Stimulated activated effector memory CD8-positive, alpha-beta T cell treated with anti-CD3 and anti-CD28 coated beads, Interleukin-12 subunit alpha, Interleukin-12 subunit beta, amount 100 ng/mL, for 72 hours (primary cell): ENCODE measurements at regions not wholly inside any gene's neighbourhood (a gene's known extent, or its start where the extent isn't known, plus 50 kb on each side); places are given as distances from the start of the nearest gene placed in this dataset.
A peak's percentile ranks its signal among the peaks of the same experiment; 100 is the strongest.

Source experiments
- ATAC-seq: fragments of 150-1000 bp; cut with Tn5 transposase; 2 replicates; pipeline ENCODE4 v1.10.0; 2021
- DNase-seq, 2 donors: peaks; one replicate each; pipeline ENCODE4 v3.0.0; 2021 to 2022; ENCODE audit warnings: low spot score in 2 of 2
- H3K27ac Mint-ChIP-seq: one replicate; pipeline ENCODE4 v1.8.0; 2022; ENCODE audit warnings: mild to moderate bottlenecking, mixed read lengths
- H3K36me3 Mint-ChIP-seq: one replicate; pipeline ENCODE4 v1.8.0; 2022; ENCODE audit warnings: mild to moderate bottlenecking, mixed read lengths
- H3K4me1 Mint-ChIP-seq: one replicate; pipeline ENCODE4 v1.8.0; 2022; ENCODE audit warnings: mixed read lengths
- H3K4me3 Mint-ChIP-seq: one replicate; pipeline ENCODE4 v1.8.0; 2022; ENCODE audit warnings: mild to moderate bottlenecking, mixed read lengths
- H3K9me3 Mint-ChIP-seq: one replicate; pipeline ENCODE4 v1.8.0; 2022; ENCODE audit warnings: mixed read lengths

DNA sequence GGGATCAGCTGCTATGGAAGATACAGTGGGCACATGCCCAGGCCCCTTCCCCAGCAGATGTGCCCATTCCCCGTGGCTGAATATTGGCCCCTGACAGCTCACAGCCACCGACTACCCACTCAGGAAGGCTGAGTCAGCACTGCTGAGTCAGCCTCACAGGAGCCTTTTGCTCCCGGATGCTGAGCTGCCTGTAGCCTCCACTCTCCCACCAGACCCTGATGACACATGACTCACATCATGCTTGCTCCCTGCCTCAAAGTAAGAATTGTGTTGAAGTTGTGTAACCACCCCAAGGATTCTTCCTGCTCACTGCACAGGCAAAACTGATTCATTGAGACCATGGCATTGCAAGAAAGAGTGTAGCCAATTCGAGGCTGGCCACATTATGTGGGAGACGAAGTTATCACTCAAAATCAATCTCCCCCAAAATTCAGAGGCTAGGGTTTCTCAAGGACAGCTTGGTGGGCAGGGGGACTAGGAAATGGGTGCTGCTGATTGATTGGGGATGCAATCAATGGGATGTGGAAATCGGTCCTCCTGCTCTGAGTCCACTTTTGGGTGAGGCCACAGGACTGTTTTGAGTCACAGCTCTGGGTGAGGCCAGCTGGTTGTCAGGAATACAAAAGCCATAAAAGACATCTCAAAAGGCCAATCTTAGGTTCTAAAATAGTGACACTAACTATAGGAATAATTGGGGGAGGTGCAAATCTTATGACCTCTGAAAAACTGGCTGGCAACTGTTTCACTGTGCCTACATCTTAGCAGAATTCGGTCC is 556.6 kb upstream of the CDH4 start:
- no peak overlapping the region for H3K4me3 Mint-ChIP-seq
- peak; percentile 82 for ATAC-seq
- no peaks in the 10 kb centered on the region for H3K36me3 Mint-ChIP-seq
- H3K27ac Mint-ChIP-seq: no peak overlapping the region
- no peak for DNase-seq
- H3K9me3 Mint-ChIP-seq: no peaks in the 10 kb centered on the region
- H3K4me1 Mint-ChIP-seq: no peaks in the 10 kb centered on the region

DNA sequence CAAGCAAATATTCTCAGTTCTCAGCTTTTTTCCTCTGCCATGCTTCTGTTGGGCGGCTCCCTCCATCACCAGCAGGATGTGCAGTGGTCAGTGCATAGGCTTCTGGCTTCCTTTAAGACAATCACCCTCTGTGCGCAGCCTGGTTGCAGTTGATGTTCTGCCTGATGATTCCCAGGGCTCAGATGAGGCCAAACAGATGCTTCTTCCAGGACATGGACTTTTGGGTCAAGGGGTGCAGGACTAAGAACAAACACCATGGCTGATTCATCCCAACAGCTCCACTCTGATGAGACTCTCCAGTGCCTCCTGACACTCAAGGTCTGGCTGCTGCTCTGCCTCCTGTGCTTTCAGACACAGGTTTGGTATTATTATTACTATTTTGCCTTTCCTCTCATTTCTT is 554.8 kb upstream of the CDH4 start:
- H3K4me3 Mint-ChIP-seq: no peak overlapping the region
- no peaks in the 10 kb centered on the region for H3K4me1 Mint-ChIP-seq
- ATAC-seq (no peak), DNase-seq (no peak)
- no peaks in the 10 kb centered on the region for H3K36me3 Mint-ChIP-seq
- no peaks in the 10 kb centered on the region for H3K9me3 Mint-ChIP-seq
- no peak overlapping the region for H3K27ac Mint-ChIP-seq

DNA sequence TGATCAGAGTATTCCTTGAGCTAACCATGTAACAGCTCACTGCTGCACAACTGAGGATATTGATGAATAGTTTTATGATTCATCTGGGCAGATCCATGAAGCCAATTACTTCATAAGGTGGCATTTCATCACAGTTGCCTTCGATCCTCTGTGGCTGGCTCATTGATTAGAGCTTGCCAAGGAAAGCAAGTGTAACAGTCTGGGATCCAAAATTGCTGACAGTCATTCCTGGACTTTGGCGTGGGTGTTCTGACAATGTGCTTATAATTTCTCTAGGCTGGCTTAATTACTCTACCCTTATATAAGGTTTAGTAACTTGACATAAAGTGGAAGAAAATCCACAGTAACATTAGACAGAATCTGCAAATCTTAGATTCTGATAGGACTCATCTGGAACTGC is 551.3 kb upstream of the CDH4 start:
- no peak for DNase-seq
- no peaks in the 10 kb centered on the region for H3K36me3 Mint-ChIP-seq
- H3K9me3 Mint-ChIP-seq: no peaks in the 10 kb centered on the region

DNA sequence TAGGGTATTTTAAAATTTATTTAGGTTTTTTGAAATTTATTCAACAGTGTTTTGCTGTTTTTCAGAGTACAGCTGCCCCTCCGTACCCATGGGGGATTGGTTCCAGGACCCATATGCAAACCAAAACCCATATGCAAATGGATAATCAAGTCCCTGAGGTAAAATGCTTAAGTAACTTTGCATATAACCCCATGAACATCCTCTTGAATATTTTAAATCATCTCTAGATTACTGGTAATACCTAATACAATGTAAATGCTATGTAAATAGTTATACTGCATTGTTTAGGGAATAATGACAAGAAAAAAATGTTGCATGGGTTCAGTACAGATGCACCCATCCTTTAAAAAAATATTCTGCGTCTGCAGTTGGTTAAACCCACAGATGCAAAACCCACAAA is 547.9 kb upstream of the CDH4 start:
- H3K36me3 Mint-ChIP-seq: no peaks in the 10 kb centered on the region
- no peaks in the 10 kb centered on the region for H3K9me3 Mint-ChIP-seq
- DNase-seq (no peak), ATAC-seq (no peak)
- H3K4me1 Mint-ChIP-seq: no peaks in the 10 kb centered on the region
- H3K27ac Mint-ChIP-seq: no peak overlapping the region
- no peak overlapping the region for H3K4me3 Mint-ChIP-seq

More for the DNA sequence above, 551.3 kb upstream of the CDH4 start:
- ATAC-seq: no peak
- H3K4me1 Mint-ChIP-seq: no peaks in the 10 kb centered on the region
- H3K4me3 Mint-ChIP-seq: no peak overlapping the region
- no peak overlapping the region for H3K27ac Mint-ChIP-seq

DNA sequence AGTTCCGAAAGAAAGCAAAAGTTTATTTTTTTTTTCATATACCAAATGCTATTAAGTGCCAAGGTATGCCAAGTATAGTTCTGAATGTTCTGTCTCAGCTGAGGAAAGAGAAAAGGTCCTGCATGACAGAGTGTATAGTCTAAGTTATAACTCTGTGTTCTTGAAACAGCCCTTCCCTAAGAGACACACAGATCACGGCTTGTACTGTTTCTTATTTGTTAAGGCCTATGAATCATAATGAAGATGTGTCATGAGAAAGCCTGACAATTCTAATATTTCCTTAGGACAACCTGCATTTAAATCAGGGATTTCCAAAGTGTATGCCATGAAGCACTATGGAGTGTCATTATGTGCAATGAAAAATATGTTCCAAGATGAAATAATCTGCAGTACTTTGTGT is 538.7 kb upstream of the CDH4 start:
- DNase-seq (no peak), ATAC-seq (no peak)
- no peak overlapping the region for H3K27ac Mint-ChIP-seq
- no peaks in the 10 kb centered on the region for H3K9me3 Mint-ChIP-seq
- no peaks in the 10 kb centered on the region for H3K4me1 Mint-ChIP-seq
- no peaks in the 10 kb centered on the region for H3K36me3 Mint-ChIP-seq
- H3K4me3 Mint-ChIP-seq: no peak overlapping the region

DNA sequence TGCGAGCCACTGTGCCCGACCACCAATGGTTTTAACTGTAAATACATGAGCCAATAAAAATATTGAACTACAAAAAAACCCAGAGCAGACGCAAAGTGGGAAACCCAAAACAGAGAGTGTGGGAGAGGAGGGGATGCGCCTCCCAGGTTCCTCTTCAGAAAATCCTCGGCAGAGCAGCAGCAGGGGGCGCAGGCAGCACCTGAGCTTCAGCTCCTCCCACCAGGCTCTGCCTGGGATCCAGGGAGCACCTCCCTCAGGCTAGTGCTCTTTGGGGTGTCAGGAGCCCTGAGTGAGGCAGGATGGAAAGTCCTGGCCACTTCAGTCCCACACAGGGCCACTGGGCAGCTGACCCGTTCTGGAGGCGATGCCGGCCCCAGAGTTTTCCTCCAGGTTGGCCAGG is 536.9 kb upstream of the CDH4 start:
- Mint-ChIP-seq H3K27ac (no peak overlapping the region), H3K9me3 (no peaks in the 10 kb centered on the region), H3K4me1 (no peaks in the 10 kb centered on the region), H3K4me3 (no peak overlapping the region), H3K36me3 (no peaks in the 10 kb centered on the region)
- DNase-seq (no peak), ATAC-seq (no peak)

DNA sequence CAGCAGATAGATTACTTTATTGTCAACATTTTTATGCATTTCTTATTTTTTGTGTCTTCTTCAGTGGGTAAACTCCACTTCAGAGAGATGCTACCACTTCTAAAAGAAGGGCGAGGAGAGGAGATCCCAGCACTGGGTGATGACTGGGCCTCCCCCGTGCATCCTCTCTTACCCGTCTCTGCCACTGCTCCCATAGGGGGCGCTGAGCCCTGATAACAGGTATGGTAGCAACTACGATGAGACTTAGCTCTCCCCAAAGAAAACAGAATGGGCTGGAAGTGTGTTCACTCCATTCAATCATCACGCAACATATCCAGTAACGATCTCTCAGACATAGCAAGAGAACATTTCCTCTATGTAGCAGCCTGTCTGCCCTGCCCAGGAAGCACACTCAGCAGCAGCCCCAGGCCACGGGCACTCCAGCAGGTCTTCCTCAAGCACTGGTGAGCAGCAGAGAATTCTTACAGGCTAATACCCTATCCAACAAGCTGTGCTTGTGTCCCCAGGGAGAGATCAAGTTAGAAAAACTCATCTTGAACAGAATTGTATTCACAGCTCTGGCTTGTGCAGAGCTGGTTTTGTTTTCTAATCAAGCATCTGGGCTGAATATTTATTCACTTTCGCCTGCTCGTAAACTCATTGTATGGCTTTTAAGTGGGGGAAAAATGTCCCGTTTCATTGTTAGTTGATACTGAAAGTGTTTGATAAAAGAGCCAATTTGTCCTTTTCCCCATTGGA is 533.1 kb upstream of the CDH4 start:
- Mint-ChIP-seq H3K4me3 (no peak overlapping the region), H3K27ac (no peak overlapping the region), H3K4me1 (no peaks in the 10 kb centered on the region), H3K36me3 (no peaks in the 10 kb centered on the region), H3K9me3 (no peaks in the 10 kb centered on the region)
- ATAC-seq (no peak), DNase-seq (no peak)

DNA sequence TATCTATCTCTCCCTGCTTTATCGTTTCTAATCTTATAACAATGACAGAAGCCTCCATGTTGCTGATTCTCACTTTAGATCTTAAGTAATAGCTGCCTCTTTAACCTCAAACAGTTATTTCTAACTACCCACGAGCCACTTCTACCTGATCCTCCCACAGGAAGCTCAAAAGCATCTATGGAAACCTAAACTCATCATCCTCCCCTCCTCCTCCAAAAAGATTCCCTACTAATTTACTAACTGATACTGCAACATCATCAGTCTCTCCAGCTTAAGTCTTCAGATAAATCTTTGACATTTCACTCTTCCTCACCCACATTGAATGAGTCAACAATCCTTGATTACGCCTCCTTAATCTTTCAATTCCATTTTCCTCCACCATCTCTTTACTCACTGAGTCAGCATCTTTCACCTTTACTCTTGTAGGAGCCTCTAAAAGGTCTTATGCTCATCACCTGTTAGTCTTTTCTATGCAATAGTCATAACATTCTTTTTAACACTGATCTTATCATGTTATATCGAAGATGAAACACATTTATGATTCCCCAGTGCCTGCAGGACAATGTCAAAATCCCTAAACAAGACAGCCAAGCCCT is 526.7 kb upstream of the CDH4 start:
- ATAC-seq (no peak), DNase-seq (no peak)
- H3K4me1 Mint-ChIP-seq: no peaks in the 10 kb centered on the region
- no peak overlapping the region for H3K27ac Mint-ChIP-seq
- no peaks in the 10 kb centered on the region for H3K36me3 Mint-ChIP-seq
- no peak overlapping the region for H3K4me3 Mint-ChIP-seq
- H3K9me3 Mint-ChIP-seq: peaks cover 7% of the 10 kb centered on the region

DNA sequence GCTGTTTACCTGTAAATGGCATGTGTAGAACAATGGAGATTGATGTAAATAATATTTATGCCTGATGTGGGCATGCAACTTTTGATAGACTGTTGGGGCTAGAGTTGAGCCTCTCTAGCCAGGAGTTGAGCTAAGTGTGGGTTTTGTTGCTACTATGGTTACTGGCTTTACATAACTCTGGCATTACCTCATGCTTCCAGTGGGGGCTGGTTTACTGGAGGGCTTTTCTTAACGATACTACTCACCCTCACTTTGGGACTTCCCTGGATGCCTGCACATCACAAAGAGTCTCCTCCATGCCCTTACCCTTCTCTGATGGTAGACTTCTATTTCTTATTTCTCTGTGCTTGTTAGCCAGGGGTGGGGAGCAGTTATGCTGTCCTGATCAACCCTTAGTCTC is 524.6 kb upstream of the CDH4 start:
- no peaks in the 10 kb centered on the region for H3K36me3 Mint-ChIP-seq
- H3K4me1 Mint-ChIP-seq: no peaks in the 10 kb centered on the region
- DNase-seq (no peak), ATAC-seq (no peak)
- H3K27ac Mint-ChIP-seq: no peak overlapping the region
- no peak overlapping the region for H3K4me3 Mint-ChIP-seq
- H3K9me3 Mint-ChIP-seq: peaks cover 7% of the 10 kb centered on the region

DNA sequence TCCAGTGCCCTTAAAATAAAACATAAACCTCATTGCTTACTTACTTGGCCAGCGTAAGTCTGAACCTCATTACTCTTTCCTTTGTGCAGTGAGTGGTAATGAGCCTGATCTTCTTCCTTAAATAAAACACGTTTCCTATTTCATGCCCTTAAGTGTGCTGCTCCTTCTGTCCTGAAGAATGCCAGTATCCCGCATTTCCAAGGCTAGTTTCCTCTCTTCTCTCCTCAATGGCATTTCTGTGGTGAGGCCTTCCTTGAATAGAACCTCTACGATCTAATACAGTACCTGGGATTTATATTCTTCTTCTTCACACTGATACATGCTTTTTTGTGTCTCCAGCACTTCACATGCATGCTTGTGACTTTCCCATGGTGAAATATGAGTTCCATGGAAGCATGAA is 523.4 kb upstream of the CDH4 start:
- Mint-ChIP-seq H3K27ac (no peak overlapping the region), H3K36me3 (no peaks in the 10 kb centered on the region), H3K4me1 (no peaks in the 10 kb centered on the region), H3K9me3 (peaks cover 7% of the 10 kb centered on the region), H3K4me3 (no peak overlapping the region)
- ATAC-seq (no peak), DNase-seq (no peak)

DNA sequence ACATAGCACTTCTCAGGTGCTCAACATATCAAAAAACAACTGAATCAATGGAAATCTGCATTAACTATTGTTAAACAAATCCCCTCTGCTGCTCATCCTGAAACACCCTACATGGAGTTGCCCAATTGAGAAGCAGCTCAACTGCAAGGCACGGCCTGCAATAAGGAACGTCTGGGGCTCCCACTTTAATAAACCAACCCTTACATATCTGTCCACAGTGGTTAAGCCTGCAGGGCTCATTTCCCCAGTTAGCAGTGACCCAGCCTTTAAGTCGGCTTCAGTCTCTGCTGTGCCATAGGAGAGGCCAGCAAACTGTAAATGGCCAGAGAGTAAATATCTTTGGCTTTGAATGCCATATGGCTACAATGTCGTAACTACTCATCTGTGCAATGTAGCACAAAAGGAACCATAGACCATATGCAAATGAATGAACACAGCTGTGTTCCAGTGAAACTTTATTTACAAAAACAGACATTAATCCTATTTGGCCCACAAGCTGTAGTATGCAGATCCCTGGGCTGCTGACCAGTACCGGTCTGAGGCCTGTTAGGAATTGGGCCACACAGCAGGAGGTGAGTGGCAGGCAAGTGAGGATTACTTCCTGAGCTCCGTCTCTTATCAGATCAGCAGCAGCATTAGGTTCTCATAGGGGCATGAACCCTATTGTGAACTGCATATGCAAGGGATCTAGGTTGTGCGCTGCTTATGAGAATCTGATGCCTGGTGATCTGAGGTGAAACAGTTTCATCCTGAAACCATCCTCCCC is 522.7 kb upstream of the CDH4 start:
- ATAC-seq (no peak), DNase-seq (no peak)
- H3K4me3 Mint-ChIP-seq: no peak overlapping the region
- H3K9me3 Mint-ChIP-seq: peaks cover 7% of the 10 kb centered on the region
- no peaks in the 10 kb centered on the region for H3K4me1 Mint-ChIP-seq
- no peaks in the 10 kb centered on the region for H3K36me3 Mint-ChIP-seq
- no peak overlapping the region for H3K27ac Mint-ChIP-seq

DNA sequence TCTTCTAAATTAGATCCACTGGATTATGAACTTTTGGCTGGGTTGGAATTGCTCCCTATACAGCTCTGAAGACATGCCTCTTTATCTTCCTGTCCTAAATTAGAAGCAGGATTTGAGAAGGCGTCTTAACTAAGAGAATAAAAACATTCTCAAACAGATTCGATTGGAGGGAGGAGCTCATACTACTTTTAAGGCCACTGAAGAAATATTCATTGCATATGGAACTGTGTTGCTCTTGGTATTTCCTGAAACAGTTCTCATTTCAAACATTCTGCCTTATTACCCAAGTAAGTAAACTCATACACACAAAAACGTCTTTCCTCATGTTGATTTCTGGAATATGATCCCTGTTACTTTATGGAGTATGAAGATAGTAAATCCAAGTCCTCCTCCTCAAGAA is 519.7 kb upstream of the CDH4 start:
- no peaks in the 10 kb centered on the region for H3K4me1 Mint-ChIP-seq
- H3K9me3 Mint-ChIP-seq: peaks cover 4% of the 10 kb centered on the region
- no peak for DNase-seq
- no peak overlapping the region for H3K4me3 Mint-ChIP-seq
- H3K36me3 Mint-ChIP-seq: no peaks in the 10 kb centered on the region
- H3K27ac Mint-ChIP-seq: no peak overlapping the region
- no peak for ATAC-seq

DNA sequence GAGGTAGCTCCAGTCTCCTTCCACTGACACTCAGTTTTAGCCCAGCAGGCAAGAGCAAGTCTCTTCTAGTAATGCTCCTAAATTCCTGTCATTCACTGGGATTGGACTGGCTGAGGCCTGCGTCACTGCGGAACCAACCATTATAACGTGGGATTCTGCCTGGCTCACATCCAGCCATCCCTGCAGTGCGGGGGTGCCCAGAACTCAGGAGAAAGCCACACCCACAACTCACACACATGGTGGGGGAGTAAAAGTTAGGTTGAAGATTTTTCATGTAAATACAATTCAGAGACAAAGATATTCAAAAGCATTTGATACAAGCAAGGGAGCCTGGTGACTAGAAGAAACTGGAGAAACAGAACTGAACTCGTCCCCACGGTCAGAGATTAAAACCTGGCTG is 504.0 kb upstream of the CDH4 start:
- no peak overlapping the region for H3K4me3 Mint-ChIP-seq

DNA sequence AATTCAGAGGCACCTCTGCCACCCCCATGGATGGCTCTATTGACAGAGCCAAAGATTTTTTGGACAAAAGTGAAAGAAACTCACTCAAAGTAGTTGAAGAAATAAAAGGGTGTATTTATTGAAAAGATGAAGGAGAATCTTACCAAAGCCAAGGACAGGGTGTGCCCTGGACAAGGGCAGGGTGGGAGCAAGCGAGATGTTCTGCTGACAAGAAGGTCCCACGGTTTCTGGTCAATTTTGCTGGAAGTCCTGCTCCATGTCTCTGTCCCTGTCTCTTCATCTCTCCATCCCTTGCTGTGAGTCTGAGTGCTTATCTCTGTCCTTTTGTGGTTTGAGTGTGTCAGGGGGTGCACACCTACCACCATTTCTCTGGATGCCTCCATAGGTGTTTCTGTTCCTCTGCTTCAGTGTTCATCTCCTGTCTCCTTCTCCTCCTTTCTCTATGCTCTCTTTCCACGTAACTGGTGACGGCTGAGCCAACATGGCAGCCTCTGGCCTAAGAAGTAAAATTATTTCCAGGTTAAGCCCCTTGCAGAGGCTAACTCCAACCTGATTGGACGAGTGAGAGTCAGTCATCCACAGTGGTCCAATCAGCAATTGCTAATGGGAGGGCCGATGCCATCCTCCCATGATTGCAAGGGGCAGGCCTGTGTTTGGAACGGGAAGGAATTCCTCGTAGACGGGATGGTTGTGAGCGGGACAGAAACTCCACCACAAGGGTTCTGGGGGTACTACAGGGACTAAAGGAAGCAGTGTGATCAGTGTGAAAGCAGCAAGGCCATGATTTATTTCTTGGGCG is 502.1 kb upstream of the CDH4 start:
- DNase-seq (no peak), ATAC-seq (no peak)
- no peaks in the 10 kb centered on the region for H3K9me3 Mint-ChIP-seq
- no peak overlapping the region for H3K27ac Mint-ChIP-seq
- H3K4me1 Mint-ChIP-seq: no peaks in the 10 kb centered on the region
- H3K4me3 Mint-ChIP-seq: no peak overlapping the region
- no peaks in the 10 kb centered on the region for H3K36me3 Mint-ChIP-seq

More for the DNA sequence above, 504.0 kb upstream of the CDH4 start:
- H3K36me3 Mint-ChIP-seq: no peaks in the 10 kb centered on the region
- ATAC-seq: no peak
- no peaks in the 10 kb centered on the region for H3K4me1 Mint-ChIP-seq
- DNase-seq: no peak
- H3K9me3 Mint-ChIP-seq: no peaks in the 10 kb centered on the region
- H3K27ac Mint-ChIP-seq: no peak overlapping the region

DNA sequence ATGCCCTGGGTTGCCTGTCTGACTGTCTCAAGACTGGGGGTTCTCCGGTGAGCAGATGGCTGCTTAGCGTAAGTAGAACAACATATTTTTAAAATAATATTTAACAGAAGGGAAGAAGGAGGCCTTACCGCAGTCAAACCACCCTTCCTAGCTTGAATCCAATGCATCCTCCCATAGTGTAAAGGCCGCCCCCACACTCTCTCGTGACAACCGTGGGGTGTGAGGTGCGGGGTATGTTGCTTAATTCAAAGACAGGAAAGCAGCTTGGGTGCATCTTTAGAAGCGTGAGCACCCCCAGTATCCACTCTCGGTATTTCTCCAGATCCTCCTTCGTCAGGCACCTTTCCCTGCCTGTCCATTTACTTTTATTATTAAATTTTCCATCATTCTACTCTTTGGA is 501.2 kb upstream of the CDH4 start:
- no peaks in the 10 kb centered on the region for H3K36me3 Mint-ChIP-seq
- no peak overlapping the region for H3K4me3 Mint-ChIP-seq
- DNase-seq (peak in 1 of 2 donors; percentile 17), ATAC-seq (no peak)
- no peaks in the 10 kb centered on the region for H3K9me3 Mint-ChIP-seq
- H3K27ac Mint-ChIP-seq: no peak overlapping the region
- no peaks in the 10 kb centered on the region for H3K4me1 Mint-ChIP-seq
